ENCODE measurements at regions not wholly inside any gene's neighbourhood (a gene's known extent, or its start where the extent isn't known, plus 50 kb on each side); places are given as distances from the start of the nearest gene placed in this dataset.

GRCh38 chr2:147463881-147464520 lies 380.8 kb upstream of the ACVR2A start (continued):
- TF ChIP-seq ETS1 (IDR thresholded peaks at IDR 0.05) (no peak), EZH2phosphoT487 (IDR thresholded peaks at IDR 0.05; ENCODE audit: unreplicated experiment) (no peak), ZNF331 (CRISPR knock-in tag; IDR thresholded peaks at IDR 0.05; ENCODE audit: low read depth) (no peak), CTCF (conservative IDR thresholded peaks at IDR 0.05; ENCODE audit: low read depth in 2 of 2) (no peak), CREB1 (CRISPR knock-in tag; IDR thresholded peaks at IDR 0.05; ENCODE audit: low read depth) (no peak)

GRCh38 chr2:147460155-147460554 lies 384.7 kb upstream of the ACVR2A start:
- Histone ChIP-seq H3K4me1 (ENCODE audit: insufficient read depth) (no peaks in the 10 kb centered on the region), H3K4me2 (no peak overlapping the region), H3K9me2 (ENCODE audit: insufficient read depth) (peaks cover 8% of the 10 kb centered on the region; the same call in 1 of the 2 replicates), H2AFZ (no peak overlapping the region), H3K4me3 (no peak overlapping the region), H3K27me3 (ENCODE audit: insufficient read depth) (no peaks in the 10 kb centered on the region), H4K20me1 (replicated peaks; ENCODE audit: insufficient read depth) (no peaks in the 10 kb centered on the region), H3K36me3 (ENCODE audit: insufficient read depth) (no peaks in the 10 kb centered on the region), H3K79me2 (replicated peaks; ENCODE audit: insufficient read depth) (no peaks in the 10 kb centered on the region), H3K27ac (ENCODE audit: low read depth) (no peak overlapping the region), H3F3A (replicated peaks; ENCODE audit: low read depth) (no peaks in the 10 kb centered on the region)
- Mint-ChIP-seq H3K36me3 (ENCODE audit: low read depth) (no peaks in the 10 kb centered on the region), H3K4me3 (no peak overlapping the region), H3K4me1 (no peaks in the 10 kb centered on the region; the same call in 2 of the 3 replicates), H3K27ac (no peak overlapping the region), H3K27me3 (ENCODE audit: insufficient read depth, low read depth, poor library complexity) (no peaks in the 10 kb centered on the region), H3K9me3 (no peaks in the 10 kb centered on the region)
- TF ChIP-seq EZH2phosphoT487 (IDR thresholded peaks at IDR 0.05; ENCODE audit: unreplicated experiment): no peak
- DNase-seq (ENCODE audit: low spot score): no peak
- no peak for ATAC-seq

- Mint-ChIP-seq H3K4me3 (no peak overlapping the region), H3K36me3 (ENCODE audit: low read depth) (no peaks in the 10 kb centered on the region), H3K4me1 (peaks cover 7% of the 10 kb centered on the region; the same call in 2 of the 3 replicates), H3K27ac (no peak overlapping the region), H3K9me3 (no peaks in the 10 kb centered on the region), H3K27me3 (ENCODE audit: insufficient read depth, low read depth, poor library complexity) (no peaks in the 10 kb centered on the region)
- no peaks in the 10 kb centered on the region for H4K20me1 ChIP-seq (replicated peaks; ENCODE audit: insufficient read depth)
- H2AFZ ChIP-seq: peak overlapping the region; percentile 38; the same call in 1 of the 2 replicates
- H3K79me2 ChIP-seq (replicated peaks; ENCODE audit: insufficient read depth): no peaks in the 10 kb centered on the region
- H3K9me2 ChIP-seq (ENCODE audit: insufficient read depth): peaks cover 11% of the 10 kb centered on the region; the same call in 1 of the 2 replicates
- no peak overlapping the region for H3K4me3 ChIP-seq
- H3F3A ChIP-seq (replicated peaks; ENCODE audit: low read depth): no peaks in the 10 kb centered on the region
- H3K27me3 ChIP-seq (ENCODE audit: insufficient read depth): no peaks in the 10 kb centered on the region
- H3K4me2 ChIP-seq: no peak overlapping the region
- ATAC-seq (no peak), DNase-seq (ENCODE audit: low spot score) (no peak)
- H3K4me1 ChIP-seq (ENCODE audit: insufficient read depth): peaks cover 6% of the 10 kb centered on the region
- no peaks in the 10 kb centered on the region for H3K36me3 ChIP-seq (ENCODE audit: insufficient read depth)
- no peak overlapping the region for H3K27ac ChIP-seq (ENCODE audit: low read depth)
- TF ChIP-seq POLR2AphosphoS5 (IDR thresholded peaks at IDR 0.05; ENCODE audit: low read depth) (no peak), EZH2phosphoT487 (IDR thresholded peaks at IDR 0.05; ENCODE audit: unreplicated experiment) (no peak), NANOG (IDR thresholded peaks at IDR 0.05; ENCODE audit: borderline replicate concordance) (no peak), CREB1 (CRISPR knock-in tag; IDR thresholded peaks at IDR 0.05; ENCODE audit: low read depth) (no peak), ZNF114 (CRISPR knock-in tag; IDR thresholded peaks at IDR 0.05) (no peak), JUNB (IDR thresholded peaks at IDR 0.05; ENCODE audit: unreplicated experiment) (no peak), STAT1 (IDR thresholded peaks at IDR 0.05; ENCODE audit: unreplicated experiment) (no peak), REST (IDR thresholded peaks at IDR 0.05; ENCODE audit: unreplicated experiment) (no peak), EZH2 (IDR thresholded peaks at IDR 0.05; ENCODE audit: low read depth, unreplicated experiment) (no peak)
Measured at GRCh38 chr2:147456779-147457178, 388.1 kb upstream of the ACVR2A start.

All from GM23338 (cell line).